GM19452 (cell line): ENCODE measurements at regions not wholly inside any gene's neighbourhood (a gene's known extent, or its start where the extent isn't known, plus 50 kb on each side); places are given as distances from the start of the nearest gene placed in this dataset.
"Not testable (repeated sequence)": the region's sequence is repeated elsewhere in the genome, so short reads cannot be mapped to it uniquely, and the experiment has no call there.

Experiments
- ATAC-seq: cut with Tn5 transposase; IDR thresholded peaks from one replicate; pipeline ENCODE4 v1.9.1; 2021; ENCODE audit not compliant: unreplicated experiment

- no peak for ATAC-seq
Observed at GRCh38 chr7:41438705-41439514, 264.0 kb downstream of the INHBA start.

GRCh38 chr7:41437257-41438196 lies 265.4 kb downstream of the INHBA start:
- ATAC-seq, result no peak

- no peak for ATAC-seq
Observed at GRCh38 chr7:41436139-41436538, 266.8 kb downstream of the INHBA start.

- ATAC-seq, result not testable (repeated sequence)
Observed at GRCh38 chr7:41435020-41435419, 267.9 kb downstream of the INHBA start.

- no peak for ATAC-seq
Observed at GRCh38 chr7:41431671-41432070, 271.2 kb downstream of the INHBA start.

- no peak for ATAC-seq
Observed at GRCh38 chr7:41428381-41428780, 274.5 kb downstream of the INHBA start.

- no peak for ATAC-seq
Observed at GRCh38 chr7:41425926-41426325, 277.0 kb downstream of the INHBA start.

- no peak for ATAC-seq
Observed at GRCh38 chr7:41421056-41421455, 281.8 kb downstream of the INHBA start.

GRCh38 chr7:41420421-41420820 lies 282.5 kb downstream of the INHBA start:
- ATAC-seq, result no peak

GRCh38 chr7:41418337-41418736 lies 284.6 kb downstream of the INHBA start:
- no peak for ATAC-seq

- ATAC-seq, result no peak
Observed at GRCh38 chr7:41416208-41416595, 286.7 kb downstream of the INHBA start.

GRCh38 chr7:41415471-41416207 lies 287.3 kb downstream of the INHBA start:
- no peak for ATAC-seq

GRCh38 chr7:41415051-41415450 lies 287.8 kb downstream of the INHBA start:
- ATAC-seq, result no peak

GRCh38 chr7:41404375-41405074 lies 298.4 kb downstream of the INHBA start:
- no peak for ATAC-seq

- no peak for ATAC-seq
Observed at GRCh38 chr7:41403291-41403690, 299.6 kb downstream of the INHBA start.

- ATAC-seq, result no peak
Observed at GRCh38 chr7:41401833-41402232, 301.1 kb downstream of the INHBA start.

GRCh38 chr7:41399171-41399570 lies 303.7 kb downstream of the INHBA start:
- no peak for ATAC-seq

GRCh38 chr7:41391818-41392217 lies 311.1 kb downstream of the INHBA start:
- ATAC-seq, result no peak

- ATAC-seq, result not testable (repeated sequence)
Observed at GRCh38 chr7:41388933-41389332, 314.0 kb downstream of the INHBA start.

- no peak for ATAC-seq
Observed at GRCh38 chr7:41385996-41386395, 316.9 kb downstream of the INHBA start.

GRCh38 chr7:41384418-41384817 lies 318.5 kb downstream of the INHBA start:
- no peak for ATAC-seq
